MG63 (cell line): ENCODE measurements at regions not wholly inside any gene's neighbourhood (a gene's known extent, or its start where the extent isn't known, plus 50 kb on each side); places are given as distances from the start of the nearest gene placed in this dataset.
A peak's percentile ranks its signal among the peaks of the same experiment; 100 is the strongest.

Experiments used
- DNase-seq: peaks from one replicate; pipeline ENCODE4 v3.0.0-alpha.2; 2020
- H3K27me3 ChIP-seq: fragments of 250-450 bp; sonication (Bioruptor Pico); 2 replicates; pipeline ENCODE4 v1.5.1; 2020; ENCODE audit warnings: mild to moderate bottlenecking, moderate library complexity
- H3K36me3 ChIP-seq: fragments of 250-450 bp; sonication (Bioruptor Pico); 2 replicates; pipeline ENCODE4 v1.5.1; 2020; ENCODE audit warnings: mild to moderate bottlenecking, moderate library complexity
- H3K4me3 ChIP-seq: fragments of 250-450 bp; sonication (Bioruptor Pico); 2 replicates; pipeline ENCODE4 v1.5.1; 2020; ENCODE audit warnings: mild to moderate bottlenecking, moderate library complexity
- H3K9me3 ChIP-seq: fragments of 250-450 bp; sonication (Bioruptor Pico); 2 replicates; pipeline ENCODE4 v1.5.1; 2020; ENCODE audit warnings: mild to moderate bottlenecking, moderate library complexity

- H3K27me3 ChIP-seq = no peaks in the 10 kb centered on the region
- H3K36me3 ChIP-seq = no peaks in the 10 kb centered on the region
- H3K9me3 ChIP-seq = no peaks in the 10 kb centered on the region
- no peak for DNase-seq
- no peak overlapping the region for H3K4me3 ChIP-seq
Measured at GRCh38 chr4:20383283-20383682, 131.6 kb downstream of the SLIT2 start.

- Histone ChIP-seq H3K36me3 (no peaks in the 10 kb centered on the region), H3K27me3 (no peaks in the 10 kb centered on the region), H3K9me3 (no peaks in the 10 kb centered on the region), H3K4me3 (no peak overlapping the region)
- DNase-seq = no peak
Measured at GRCh38 chr4:20383969-20384368, 132.3 kb downstream of the SLIT2 start.

GRCh38 chr4:20384456-20384855 lies 132.8 kb downstream of the SLIT2 start:
- Histone ChIP-seq H3K9me3 (no peaks in the 10 kb centered on the region), H3K27me3 (no peaks in the 10 kb centered on the region), H3K4me3 (no peak overlapping the region), H3K36me3 (no peaks in the 10 kb centered on the region)
- DNase-seq = no peak

- no peak for DNase-seq
- Histone ChIP-seq H3K9me3 (no peaks in the 10 kb centered on the region), H3K36me3 (no peaks in the 10 kb centered on the region), H3K4me3 (no peak overlapping the region), H3K27me3 (no peaks in the 10 kb centered on the region)
Measured at GRCh38 chr4:20386001-20386740, 134.5 kb downstream of the SLIT2 start.

- Histone ChIP-seq H3K27me3 (no peaks in the 10 kb centered on the region), H3K4me3 (no peak overlapping the region), H3K9me3 (no peaks in the 10 kb centered on the region), H3K36me3 (no peaks in the 10 kb centered on the region)
- DNase-seq = no peak
Measured at GRCh38 chr4:20386906-20387305, 135.2 kb downstream of the SLIT2 start.

- peak; percentile 56 for DNase-seq
- H3K4me3 ChIP-seq = no peak overlapping the region
Measured at GRCh38 chr4:20391198-20391597, 139.5 kb downstream of the SLIT2 start.

GRCh38 chr4:20391912-20392311 lies 140.2 kb downstream of the SLIT2 start:
- H3K36me3 ChIP-seq = no peaks in the 10 kb centered on the region
- no peak for DNase-seq
- no peaks in the 10 kb centered on the region for H3K9me3 ChIP-seq
- no peak overlapping the region for H3K4me3 ChIP-seq
- H3K27me3 ChIP-seq = no peaks in the 10 kb centered on the region

More at GRCh38 chr4:20391198-20391597, 139.5 kb downstream of the SLIT2 start:
- Histone ChIP-seq H3K9me3 (no peaks in the 10 kb centered on the region), H3K27me3 (no peaks in the 10 kb centered on the region), H3K36me3 (no peaks in the 10 kb centered on the region)

GRCh38 chr4:20393486-20394100 lies 141.9 kb downstream of the SLIT2 start:
- no peaks in the 10 kb centered on the region for H3K9me3 ChIP-seq
- peak overlapping the region; percentile 19 for H3K4me3 ChIP-seq
- DNase-seq = peak; percentile 38
- no peaks in the 10 kb centered on the region for H3K36me3 ChIP-seq
- H3K27me3 ChIP-seq = no peaks in the 10 kb centered on the region

- Histone ChIP-seq H3K27me3 (no peaks in the 10 kb centered on the region), H3K36me3 (no peaks in the 10 kb centered on the region), H3K9me3 (no peaks in the 10 kb centered on the region), H3K4me3 (no peak overlapping the region)
- DNase-seq = no peak
Measured at GRCh38 chr4:20394512-20394911, 142.8 kb downstream of the SLIT2 start.

- DNase-seq = peak; percentile 11
Measured at GRCh38 chr4:20395160-20395773, 143.6 kb downstream of the SLIT2 start.

GRCh38 chr4:20403290-20403689 lies 151.6 kb downstream of the SLIT2 start:
- Histone ChIP-seq H3K27me3 (no peaks in the 10 kb centered on the region), H3K4me3 (no peak overlapping the region)
- no peak for DNase-seq

More at GRCh38 chr4:20395160-20395773, 143.6 kb downstream of the SLIT2 start:
- Histone ChIP-seq H3K36me3 (no peaks in the 10 kb centered on the region), H3K27me3 (no peaks in the 10 kb centered on the region), H3K9me3 (no peaks in the 10 kb centered on the region), H3K4me3 (no peak overlapping the region)

GRCh38 chr4:20403846-20404245 lies 152.1 kb downstream of the SLIT2 start:
- Histone ChIP-seq H3K9me3 (no peaks in the 10 kb centered on the region), H3K27me3 (no peaks in the 10 kb centered on the region), H3K36me3 (no peaks in the 10 kb centered on the region), H3K4me3 (no peak overlapping the region)
- DNase-seq = no peak

More at GRCh38 chr4:20403290-20403689, 151.6 kb downstream of the SLIT2 start:
- no peaks in the 10 kb centered on the region for H3K9me3 ChIP-seq
- no peaks in the 10 kb centered on the region for H3K36me3 ChIP-seq

GRCh38 chr4:20408611-20409010 lies 156.9 kb downstream of the SLIT2 start:
- no peaks in the 10 kb centered on the region for H3K9me3 ChIP-seq
- H3K36me3 ChIP-seq = no peaks in the 10 kb centered on the region
- DNase-seq = peak; percentile 9
- H3K4me3 ChIP-seq = no peak overlapping the region
- H3K27me3 ChIP-seq = no peaks in the 10 kb centered on the region

- H3K27me3 ChIP-seq = no peaks in the 10 kb centered on the region
- H3K36me3 ChIP-seq = no peaks in the 10 kb centered on the region
- H3K9me3 ChIP-seq = no peaks in the 10 kb centered on the region
- no peak for DNase-seq
- no peak overlapping the region for H3K4me3 ChIP-seq
Measured at GRCh38 chr4:20412072-20412471, 160.4 kb downstream of the SLIT2 start.

GRCh38 chr4:20416800-20417199 lies 165.1 kb downstream of the SLIT2 start:
- no peak overlapping the region for H3K4me3 ChIP-seq
- H3K9me3 ChIP-seq = no peaks in the 10 kb centered on the region
- H3K27me3 ChIP-seq = no peaks in the 10 kb centered on the region
- H3K36me3 ChIP-seq = no peaks in the 10 kb centered on the region
- no peak for DNase-seq

GRCh38 chr4:20418861-20419451 lies 167.3 kb downstream of the SLIT2 start:
- Histone ChIP-seq H3K4me3 (peak overlapping the region; percentile 39), H3K9me3 (no peaks in the 10 kb centered on the region), H3K27me3 (no peaks in the 10 kb centered on the region), H3K36me3 (no peaks in the 10 kb centered on the region)
- no peak for DNase-seq

- no peak for DNase-seq
- H3K9me3 ChIP-seq = no peaks in the 10 kb centered on the region
- H3K27me3 ChIP-seq = no peaks in the 10 kb centered on the region
- H3K36me3 ChIP-seq = no peaks in the 10 kb centered on the region
- H3K4me3 ChIP-seq = no peak overlapping the region
Measured at GRCh38 chr4:20420916-20421602, 169.4 kb downstream of the SLIT2 start.
